Hepatic stellate cell (primary cell): ENCODE measurements at regions not wholly inside any gene's neighbourhood (a gene's known extent, or its start where the extent isn't known, plus 50 kb on each side); places are given as distances from the start of the nearest gene placed in this dataset.

ENCODE experiments used
- DNase-seq: peaks from one replicate; pipeline ENCODE4 v3.0.0; 2011; ENCODE audit warnings: low spot score

GRCh38 chr14:38063711-38064320 is 143.9 kb upstream of the SSTR1 start:
- no peak for DNase-seq

DNA sequence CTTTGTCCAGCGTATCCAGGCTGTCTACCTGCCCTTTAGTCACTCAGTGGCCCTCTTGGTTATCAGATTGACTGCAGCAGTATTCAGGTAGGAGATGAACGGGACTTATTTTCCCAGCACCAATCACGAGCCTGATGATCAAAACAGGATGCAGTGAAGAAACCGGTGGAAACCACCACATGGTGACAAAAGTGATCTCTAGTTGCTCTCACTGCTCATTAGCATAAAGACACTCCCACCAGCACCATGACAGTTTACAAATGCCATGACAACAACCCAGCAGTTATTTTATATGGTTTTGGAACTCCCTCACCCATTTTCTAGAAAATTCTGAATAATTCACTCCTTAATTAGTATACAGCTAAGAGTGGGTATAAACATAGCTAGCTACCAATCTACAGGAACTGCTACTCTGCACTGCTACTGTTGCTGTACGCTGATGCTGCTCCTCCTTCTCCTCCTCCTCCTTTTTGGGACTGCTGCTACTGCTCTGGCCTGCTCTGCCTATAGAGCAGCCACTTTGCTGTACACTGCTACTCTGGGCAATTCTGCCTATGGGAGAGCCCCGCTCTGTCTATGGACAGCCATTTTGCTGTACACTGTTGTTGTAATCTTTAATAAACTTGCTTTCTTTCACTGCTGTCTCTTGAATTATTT is 142.5 kb upstream of the SSTR1 start:
- DNase-seq, result no peak

- no peak for DNase-seq
Measured at GRCh38 chr14:38070061-38070588, 137.6 kb upstream of the SSTR1 start.

GRCh38 chr14:38073641-38074040 is 134.1 kb upstream of the SSTR1 start:
- no peak for DNase-seq

DNA sequence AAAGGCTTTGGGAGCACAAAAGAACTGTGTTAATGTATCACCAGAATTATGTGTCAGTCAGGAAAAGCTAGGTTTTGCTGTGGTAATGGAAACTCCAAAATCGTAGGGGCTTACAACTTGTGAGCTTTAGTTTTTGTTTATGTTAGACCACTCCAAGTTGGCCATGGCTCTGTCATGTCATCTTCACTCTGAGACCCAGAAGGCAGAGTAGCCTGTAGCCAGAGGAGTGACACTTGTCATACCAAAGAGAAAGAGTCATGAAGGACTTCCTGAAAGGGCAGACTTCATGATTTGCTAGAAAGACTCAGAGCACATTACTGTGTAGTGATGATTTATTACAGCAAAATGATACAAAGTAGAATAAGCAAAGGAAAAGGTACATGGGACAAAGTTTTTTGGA is 133.6 kb upstream of the SSTR1 start:
- DNase-seq, result no peak

- DNase-seq, result no peak
Measured at GRCh38 chr14:38074754-38075153, 132.9 kb upstream of the SSTR1 start.

DNA sequence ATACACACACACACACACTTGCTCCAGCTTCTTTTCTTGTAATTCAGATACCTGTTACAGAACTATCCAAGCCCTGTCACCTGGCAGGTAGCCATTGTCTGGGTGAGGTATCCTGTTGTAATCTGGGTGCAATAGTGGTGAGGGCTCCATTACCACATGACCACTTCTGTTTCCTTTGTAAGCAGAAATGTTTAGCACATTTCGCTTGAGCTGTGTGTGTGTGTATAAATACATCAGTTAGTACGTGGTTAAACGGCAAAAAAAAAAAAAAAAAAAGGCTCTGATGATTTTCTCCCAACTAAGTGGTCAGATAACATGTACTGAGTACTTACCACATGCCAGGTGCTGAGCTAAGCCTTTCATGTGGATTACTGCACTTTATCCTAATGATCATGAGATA is 129.3 kb upstream of the SSTR1 start:
- DNase-seq, result no peak

- DNase-seq, result no peak
Measured at GRCh38 chr14:38079268-38079667, 128.4 kb upstream of the SSTR1 start.

GRCh38 chr14:38079886-38080285 is 127.8 kb upstream of the SSTR1 start:
- DNase-seq, result no peak

- DNase-seq, result no peak
Measured at GRCh38 chr14:38080696-38081095, 127.0 kb upstream of the SSTR1 start.

- DNase-seq, result no peak
Measured at GRCh38 chr14:38083039-38083438, 124.7 kb upstream of the SSTR1 start.

- DNase-seq, result no peak
Measured at GRCh38 chr14:38089123-38089522, 118.6 kb upstream of the SSTR1 start.

DNA sequence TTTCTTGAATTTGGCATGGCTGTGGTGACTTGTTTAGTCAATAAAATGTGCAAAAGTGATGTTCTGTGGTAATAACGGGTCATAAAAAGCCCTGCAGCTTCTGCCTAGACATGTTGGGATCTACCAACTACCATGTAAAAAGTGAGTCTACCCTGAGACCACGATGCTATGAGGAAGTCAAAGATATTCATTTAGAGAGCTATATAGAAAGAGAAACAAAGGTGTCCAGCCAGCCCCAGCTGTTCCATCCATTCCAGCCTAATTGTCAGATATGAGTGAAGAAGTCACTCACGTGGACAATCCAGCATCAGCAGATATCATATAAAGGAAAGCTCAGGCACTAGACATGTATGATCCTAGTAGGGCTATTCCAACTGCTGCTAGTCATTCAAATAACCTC is 117.2 kb upstream of the SSTR1 start:
- no peak for DNase-seq

DNA sequence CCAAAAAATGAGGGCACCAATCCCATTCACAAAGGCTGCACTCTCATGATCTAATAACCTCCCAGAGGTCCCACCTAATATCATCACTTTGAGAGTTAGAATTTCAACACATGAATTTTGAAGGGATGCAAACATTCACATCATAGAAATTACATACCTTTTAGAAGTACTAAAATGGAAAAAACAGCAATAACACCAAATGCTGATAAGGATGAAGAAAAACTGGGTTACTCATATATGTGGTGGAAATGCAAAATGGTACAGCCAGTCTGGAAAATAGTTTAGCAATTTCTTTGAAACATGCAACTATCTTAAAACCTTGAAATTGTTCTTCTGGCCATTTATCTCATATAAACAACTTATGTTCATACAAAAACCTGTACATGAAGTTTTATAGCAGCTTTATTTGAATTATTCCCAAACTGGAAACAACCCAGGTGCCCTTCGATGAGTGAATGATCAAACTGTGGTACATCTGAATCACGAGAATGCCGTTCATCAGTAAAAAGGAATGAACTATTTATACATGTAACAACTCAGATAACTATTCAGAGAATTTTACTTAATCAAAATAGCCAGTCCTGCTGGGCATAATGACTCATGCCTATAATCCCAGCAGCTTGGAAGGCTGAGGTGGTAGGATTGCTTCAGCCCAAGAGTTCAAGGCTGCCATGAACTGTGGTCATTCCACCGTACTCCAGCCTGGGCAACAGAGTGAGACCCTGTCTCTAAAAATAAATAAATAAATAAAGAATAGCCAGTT is 109.4 kb upstream of the SSTR1 start:
- DNase-seq, result peak; percentile 13

DNA sequence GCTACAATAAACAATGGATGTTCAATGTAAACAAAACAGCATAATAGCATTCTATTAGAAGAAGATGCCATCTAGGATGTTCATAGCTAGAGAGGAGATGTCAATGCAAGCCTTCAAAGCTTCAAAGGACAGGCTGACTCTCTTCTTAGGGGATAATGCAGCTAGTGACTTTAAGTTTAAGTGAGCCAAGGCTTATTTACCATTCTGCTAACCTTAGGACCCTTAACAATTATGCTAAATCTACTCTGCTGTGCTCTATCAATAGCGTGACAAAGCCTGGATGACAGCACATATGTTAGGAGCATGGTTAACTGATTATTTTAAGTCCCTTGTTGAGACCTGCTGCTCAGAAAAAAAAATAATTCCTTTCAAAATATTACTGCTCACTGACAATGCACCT is 106.0 kb upstream of the SSTR1 start:
- DNase-seq, result no peak

- DNase-seq, result no peak
Measured at GRCh38 chr14:38103542-38104225, 104.0 kb upstream of the SSTR1 start.

GRCh38 chr14:38105106-38105702 is 102.5 kb upstream of the SSTR1 start:
- DNase-seq, result no peak

DNA sequence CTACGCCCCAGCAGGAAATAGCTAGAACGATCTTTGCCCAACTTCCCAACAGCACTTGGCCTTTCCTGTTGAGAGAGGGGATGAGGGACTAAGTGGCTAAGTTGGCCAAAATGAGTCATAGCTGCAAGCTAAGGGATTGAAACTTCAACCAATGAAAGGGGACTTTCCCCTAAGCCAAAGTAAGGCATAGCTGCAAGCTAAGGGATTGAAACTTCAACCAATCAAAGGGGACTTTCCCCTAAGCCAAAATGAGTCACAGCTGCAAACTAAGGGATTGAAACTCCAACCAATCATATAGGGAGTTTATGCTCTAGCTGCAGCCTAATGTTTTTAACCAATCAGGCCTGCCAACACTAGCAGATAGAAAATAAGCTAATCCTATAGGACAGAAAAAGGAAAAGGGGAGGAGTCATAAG is 100.5 kb upstream of the SSTR1 start:
- no peak for DNase-seq

- DNase-seq, result peak; percentile 23
Measured at GRCh38 chr14:38108681-38109080, 99.0 kb upstream of the SSTR1 start.

- no peak for DNase-seq
Measured at GRCh38 chr14:38110258-38110657, 97.4 kb upstream of the SSTR1 start.

GRCh38 chr14:38111046-38111445 is 96.7 kb upstream of the SSTR1 start:
- DNase-seq, result no peak

DNA sequence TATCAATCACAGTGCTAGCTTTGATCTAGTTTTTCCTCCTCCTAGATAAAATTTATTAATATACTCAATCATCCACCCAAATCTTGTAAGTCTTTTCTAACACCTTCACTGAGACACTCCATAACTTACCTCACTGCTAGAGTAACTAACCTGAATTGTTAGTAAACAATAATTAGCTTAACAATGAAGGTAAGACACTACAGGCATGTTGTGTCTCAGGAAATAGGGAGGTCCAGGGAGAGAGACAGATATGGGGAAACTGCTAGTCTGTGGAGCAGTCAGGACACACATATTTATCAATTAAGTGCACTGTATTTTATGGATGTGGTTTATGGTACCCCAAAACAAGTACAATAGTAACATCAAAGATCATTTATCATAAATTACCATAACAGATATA is 94.2 kb upstream of the SSTR1 start:
- DNase-seq, result no peak
